Smooth muscle cell of the brain vasculature (primary cell): ENCODE measurements at regions not wholly inside any gene's neighbourhood (a gene's known extent, or its start where the extent isn't known, plus 50 kb on each side); places are given as distances from the start of the nearest gene placed in this dataset.

ENCODE experiments used
- DNase-seq: peaks from one replicate; pipeline ENCODE4 v3.0.0-alpha.2; 2012; ENCODE audit warnings: low read depth, low spot score

DNA sequence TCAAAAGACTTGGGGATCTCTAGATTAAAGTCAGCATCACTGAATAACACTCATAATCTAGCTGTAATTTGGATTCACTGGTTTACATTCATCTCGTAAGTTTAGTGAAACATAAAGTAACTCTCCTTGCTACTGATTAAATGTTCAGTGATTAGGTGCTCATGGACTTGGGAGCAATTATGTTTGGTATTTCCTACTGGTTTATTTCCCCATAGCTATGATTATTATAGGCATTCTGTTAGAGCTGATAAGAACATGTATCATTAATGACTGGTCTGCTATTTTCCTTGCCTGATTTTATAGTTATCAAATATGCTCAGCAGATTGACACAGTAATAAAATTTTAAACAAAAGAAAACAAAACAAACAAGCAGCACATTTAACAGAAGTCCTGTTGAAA lies 334.7 kb upstream of the SLC8A1 start:
- DNase-seq, result no peak

DNA sequence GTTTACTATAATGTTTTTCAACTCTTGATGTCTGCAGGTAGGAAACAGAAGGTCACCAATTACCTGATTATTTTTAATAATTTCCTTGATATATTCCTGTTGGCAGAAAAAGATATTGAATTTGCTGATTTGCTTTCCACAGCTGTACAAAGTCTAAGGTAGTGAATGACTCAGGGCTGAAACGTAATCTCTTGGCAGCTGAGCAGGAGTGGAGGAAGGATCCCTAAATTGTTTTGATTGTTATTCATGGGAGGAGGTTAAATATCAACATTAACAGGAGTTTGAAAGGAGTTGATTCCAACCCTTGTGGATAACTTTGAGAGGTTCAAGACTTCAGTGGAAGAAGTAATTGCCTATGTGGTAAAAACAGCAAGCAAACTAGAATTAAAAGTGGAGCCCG lies 345.2 kb upstream of the SLC8A1 start:
- no peak for DNase-seq

DNA sequence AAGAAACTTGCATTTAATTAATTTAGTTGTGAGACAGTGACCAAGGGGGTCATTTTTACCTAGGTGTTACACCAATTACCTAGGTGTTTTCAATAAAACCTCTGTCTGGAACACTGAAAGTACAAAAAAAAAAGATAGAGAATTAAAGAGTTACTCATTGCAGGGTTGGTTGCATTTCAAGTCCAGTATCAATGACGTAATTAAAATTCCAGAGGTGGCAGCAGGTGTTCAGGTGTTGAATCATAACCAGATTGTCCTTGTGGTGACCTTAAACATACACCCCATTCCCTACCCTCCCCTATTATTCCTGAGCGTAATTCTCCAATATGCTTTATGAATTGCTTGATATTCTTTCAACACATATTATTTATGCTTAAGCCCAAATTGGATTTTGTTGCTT lies 352.0 kb upstream of the SLC8A1 start:
- no peak for DNase-seq

DNA sequence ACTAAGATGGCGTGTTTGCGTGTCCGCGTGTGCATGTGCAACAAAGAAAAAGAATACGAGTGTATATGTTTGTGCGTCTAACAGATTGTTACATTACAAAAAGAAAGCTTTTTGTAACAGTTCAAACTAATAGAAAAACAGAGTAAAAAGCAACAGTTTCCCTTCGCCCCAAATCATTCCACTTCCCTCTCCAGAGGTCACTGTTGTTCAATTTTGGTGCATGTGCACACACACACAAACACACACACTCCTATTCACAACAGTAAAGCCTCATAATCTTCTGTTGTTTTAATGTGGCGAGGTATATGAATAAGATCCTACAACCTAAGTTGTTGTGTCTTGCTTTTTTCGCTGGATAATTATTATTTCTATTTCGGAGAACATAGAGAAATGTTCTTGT lies 357.3 kb upstream of the SLC8A1 start:
- DNase-seq, result no peak

DNA sequence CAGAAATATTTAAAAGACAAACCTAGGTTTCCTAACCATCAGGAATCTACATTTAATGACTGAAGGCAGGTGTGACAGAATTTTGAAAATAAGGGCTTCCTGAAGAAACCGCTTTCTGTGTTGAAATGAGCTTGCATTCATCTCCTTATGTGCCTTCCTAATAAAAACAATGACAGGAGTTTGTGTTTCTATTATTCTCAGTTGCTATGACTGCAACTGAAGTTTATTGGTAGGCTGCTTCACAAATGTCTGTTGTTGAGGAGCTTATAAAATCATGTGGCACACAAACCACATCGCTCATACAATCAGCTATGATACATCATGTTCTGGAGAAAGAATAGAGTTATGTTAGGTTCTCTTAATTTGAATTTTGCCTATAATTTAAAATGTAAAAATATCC lies 362.7 kb upstream of the SLC8A1 start:
- no peak for DNase-seq

DNA sequence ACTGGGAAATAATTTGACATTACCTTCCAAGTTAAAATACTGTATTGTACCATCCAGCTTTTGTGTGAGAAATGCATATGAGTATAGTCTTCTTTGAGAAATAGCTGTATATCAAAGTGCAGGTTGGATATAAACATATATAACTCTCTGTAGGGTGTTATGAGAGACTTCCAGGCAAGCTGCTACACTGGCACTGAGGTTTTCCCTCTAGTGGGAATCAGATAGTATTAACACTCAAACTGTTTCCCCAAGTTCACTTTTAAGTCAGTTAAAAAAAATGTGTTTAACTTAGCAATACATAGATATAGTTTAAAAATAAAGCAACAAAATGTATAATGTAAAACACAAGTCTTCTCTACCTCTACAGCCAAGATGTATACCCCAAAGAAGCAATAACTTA lies 368.4 kb upstream of the SLC8A1 start:
- DNase-seq, result no peak

DNA sequence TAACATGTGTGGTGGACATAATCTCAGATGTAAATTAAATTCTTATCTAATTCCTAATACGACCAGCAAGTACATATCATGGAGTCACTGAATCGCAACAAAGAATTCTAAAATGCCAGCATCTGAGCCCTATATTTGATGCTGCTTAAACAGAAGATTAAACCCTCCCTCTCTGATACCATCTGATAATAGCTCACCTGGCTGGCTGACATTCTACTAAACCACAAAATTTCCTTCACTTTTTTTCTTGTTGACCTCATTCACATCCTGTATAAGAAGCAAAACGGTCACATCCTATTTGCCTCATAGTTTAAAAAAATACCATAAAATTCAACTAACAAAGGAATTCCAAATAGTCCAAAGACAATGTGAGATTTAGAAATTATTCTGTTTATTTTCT lies 371.6 kb upstream of the SLC8A1 start:
- DNase-seq, result no peak

DNA sequence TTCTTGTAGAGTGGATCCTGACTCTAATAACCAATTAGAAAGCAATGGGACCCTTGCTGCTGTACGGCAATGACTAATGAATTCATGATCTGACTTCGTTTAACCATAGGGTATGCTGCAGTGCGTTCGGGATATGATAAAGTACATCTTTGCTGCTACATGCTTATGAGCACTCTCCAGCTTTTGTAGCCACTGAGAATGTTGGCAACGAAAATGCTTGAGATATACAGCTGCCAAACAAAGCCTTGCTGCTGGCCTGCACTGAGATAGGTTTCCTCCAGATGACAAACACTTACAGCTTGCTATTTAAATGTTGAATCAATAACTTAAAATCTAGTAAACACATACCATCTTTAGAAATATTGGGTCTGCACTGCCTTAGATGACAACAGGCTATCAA lies 372.4 kb upstream of the SLC8A1 start:
- DNase-seq, result no peak

DNA sequence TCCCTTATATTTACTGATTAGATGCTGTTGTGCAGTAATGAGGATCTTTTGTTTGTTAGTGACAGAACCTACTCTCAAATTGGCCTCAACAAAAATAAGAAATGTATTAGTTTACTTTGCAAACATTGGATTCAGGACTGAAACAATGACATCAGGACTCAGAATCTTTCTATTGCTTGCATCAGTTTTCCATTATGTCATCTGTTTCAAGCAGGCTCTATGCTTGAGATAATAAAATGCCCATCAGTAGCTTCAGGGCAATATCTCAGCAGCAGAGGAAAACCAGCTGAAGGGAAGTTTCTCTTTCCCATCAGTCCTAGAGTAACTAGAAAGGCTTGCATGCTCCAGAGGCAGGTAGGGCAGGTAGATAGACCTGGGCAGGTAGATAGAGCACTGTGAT lies 375.5 kb upstream of the SLC8A1 start:
- DNase-seq, result no peak

DNA sequence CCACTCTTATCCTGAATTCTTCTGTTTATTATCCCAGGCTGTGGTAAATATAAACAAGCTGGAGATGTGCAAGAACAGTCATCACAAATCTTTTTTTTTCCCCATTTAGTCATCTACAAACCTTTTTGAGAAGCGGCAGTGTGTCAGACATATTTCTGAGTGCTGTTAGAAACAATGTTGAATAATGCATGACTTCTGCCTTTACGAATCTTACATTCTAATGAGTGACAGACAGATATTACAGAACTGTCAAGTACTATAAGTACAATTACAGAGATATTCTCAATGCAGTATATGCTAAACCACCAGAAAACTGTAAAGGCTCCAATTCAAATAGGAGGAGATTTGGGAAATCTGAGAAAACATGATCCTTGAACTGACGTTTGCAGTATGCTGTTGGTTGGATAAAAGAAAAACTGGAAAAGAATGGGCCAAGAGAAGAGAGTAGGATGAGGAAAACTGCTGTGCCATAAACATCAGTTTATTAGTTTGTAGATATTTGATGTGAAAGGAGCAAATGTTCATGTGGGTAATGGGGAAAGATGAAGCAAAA lies 379.5 kb upstream of the SLC8A1 start:
- DNase-seq, result no peak

DNA sequence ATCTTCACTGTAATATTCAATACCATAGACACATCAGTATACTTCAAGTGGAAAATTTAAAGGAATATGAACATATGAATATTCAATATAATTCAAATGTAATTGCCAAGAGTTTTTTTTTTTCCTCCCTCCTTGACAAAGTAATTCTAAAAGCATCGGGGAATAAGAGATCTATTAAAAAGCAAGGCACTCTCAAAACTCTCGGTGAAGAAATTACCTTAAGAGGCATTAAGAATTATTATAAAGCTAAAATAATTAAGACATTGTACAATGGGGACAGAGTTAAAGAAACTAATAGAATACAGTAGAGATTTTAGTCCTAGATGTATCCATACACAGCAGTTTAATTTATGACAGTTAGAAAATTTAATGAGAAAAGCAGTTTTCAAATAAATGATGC lies 390.0 kb upstream of the SLC8A1 start:
- no peak for DNase-seq

DNA sequence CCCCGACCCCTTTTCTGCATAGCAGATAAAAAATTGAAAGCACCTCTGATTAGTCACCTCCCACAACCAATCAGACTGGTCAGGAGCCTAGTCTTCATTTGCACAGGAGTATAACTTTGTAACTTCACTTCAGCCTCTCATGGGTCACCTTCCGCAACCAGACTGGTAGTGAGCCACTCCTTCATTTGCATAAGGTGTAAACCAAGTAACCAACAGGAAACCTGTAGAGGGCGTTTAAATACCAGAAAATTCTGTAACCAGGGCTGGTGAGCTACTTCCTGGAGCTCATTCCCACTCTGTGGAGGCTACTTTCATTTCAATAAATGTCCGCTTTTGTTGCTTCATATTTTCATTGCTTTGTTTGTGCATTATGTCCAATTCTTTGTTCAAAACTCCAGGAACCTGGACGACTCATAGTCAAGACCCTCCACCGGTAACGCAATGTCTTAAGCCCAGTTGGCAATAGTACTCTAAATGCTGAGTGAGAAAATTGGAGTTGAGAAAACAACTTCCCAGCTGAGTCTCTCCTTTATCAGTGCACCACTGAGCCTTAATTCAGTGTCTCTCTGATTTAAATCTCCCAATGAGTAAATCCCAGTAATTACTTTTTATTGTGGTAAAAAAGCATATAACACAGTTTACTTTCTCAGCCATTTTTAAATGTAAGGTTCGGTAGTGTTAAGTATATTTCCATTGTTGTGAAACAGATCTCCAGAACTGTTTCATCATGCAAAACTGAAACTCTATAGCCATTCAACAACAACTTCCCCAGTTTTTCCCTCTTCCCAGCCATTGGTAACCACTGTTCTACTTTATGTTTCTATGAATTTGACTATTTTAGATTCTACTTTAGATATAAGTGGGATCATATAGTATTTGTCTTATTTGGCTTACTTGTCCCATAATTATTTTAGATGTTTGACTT lies 392.7 kb upstream of the SLC8A1 start:
- DNase-seq, result no peak

DNA sequence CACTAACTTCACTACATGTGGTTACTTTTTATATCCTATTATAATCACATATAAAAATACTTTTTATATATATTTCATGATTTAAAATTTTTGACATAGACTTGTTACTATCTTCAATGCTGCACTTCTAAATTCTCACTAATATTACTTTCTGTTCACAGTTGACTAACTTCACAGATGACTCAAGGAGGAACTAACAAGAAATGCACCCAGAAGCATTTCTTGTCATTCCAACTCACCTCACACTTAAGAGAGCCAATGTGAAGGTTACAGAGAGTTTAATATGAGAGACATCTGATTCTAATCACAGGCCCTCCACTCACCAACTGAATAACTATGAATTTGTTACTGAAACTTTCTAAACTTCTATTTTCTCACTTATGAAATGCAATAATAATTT lies 399.8 kb upstream of the SLC8A1 start:
- DNase-seq, result no peak

DNA sequence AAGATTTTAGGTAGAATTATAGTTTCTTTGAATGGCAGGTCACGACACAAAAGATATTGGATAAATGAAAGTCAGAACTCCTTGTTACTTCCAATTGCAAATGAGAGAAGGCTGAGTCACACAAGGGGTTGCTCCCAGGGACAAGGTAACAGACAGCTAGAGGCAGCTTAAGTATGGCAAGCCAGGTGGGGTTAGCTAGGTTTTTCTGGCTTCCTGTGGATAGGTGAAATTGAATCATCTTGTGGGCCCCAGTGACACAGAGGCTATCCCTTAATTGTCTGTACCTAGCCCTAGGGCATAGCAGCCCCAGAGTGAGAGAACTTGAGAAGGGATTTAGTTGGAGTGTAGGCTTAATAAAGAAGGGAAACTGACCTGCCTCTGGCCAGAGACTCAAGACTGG lies 407.7 kb upstream of the SLC8A1 start:
- no peak for DNase-seq

DNA sequence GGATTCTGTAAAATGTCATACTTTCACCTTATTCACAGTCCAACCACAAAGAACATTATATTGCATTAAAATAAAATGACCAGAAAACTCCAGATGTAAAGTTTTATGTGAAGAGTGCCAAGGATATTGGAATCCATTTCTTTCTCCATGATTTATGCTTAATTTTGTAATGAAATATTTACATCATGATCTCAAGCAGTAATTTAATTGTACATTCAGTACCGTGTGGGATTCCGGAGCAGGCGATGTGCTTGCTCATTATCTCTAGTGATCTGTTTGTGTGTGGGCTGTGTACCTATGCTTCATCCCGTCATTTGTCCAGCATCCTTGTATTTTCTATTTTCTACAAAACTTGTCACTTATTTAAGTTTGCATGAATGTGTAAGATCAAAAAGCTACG lies 415.9 kb upstream of the SLC8A1 start:
- DNase-seq, result no peak

DNA sequence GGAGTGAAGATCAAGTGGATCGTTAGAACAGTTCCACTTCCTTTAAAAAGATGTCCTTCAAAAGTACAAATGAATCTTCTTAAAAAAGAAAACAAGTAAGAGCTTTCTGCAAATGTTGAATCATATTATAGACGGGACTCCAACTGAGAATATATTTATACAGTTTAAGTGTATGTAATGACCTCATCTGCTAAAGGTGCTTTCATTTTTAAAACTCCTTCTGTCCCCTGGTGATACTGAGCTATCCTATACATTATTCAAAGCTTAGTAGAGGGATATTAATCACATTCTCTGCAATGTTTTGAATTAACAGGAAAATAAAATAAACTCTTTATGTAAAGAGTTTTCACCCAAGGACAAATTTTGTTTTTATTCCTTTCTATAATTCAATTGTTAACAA lies 420.7 kb upstream of the SLC8A1 start:
- DNase-seq, result no peak

DNA sequence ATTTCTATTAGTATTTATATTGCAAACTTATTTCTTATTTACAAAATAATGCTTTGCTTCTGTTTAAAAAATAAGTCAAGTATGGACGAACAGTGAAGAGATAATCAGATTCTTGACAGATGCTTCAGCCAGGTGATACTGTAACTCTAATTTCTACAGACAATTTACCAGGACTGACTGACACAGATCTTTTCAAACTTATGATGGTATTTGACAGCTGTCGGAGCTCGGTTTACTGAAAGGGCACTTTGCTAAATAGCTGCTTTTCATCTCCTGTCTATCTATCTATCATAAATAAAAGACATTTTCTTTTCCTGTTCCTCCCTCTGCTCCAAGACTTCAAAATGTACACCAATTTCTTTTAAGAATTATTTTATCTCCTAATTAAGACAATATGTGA lies 422.5 kb upstream of the SLC8A1 start:
- no peak for DNase-seq

DNA sequence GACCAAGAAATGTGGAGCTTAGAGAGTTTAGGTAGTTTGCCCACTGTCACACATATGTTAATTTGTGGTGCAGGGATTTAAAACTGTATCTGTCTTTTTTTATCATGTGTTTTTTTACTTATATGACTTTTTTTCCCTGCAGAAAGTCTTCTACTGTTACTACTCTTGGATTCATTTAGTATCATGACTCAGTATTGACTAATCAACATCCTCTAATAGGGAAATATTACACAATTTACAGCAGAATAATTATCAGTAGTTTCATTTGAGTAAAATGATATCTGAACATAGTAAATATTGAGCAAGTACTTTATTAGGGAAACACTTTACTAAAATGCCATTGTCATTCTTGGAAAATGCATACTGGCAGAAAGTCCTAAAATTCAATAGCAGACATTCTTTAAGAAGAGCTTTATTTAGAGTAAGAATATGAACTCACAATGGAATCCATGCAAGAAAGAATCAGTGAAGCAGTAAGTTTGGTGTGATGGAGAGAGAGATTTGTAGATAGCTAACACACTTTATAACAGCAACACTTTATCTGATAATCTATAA lies 425.9 kb upstream of the SLC8A1 start:
- DNase-seq, result no peak

DNA sequence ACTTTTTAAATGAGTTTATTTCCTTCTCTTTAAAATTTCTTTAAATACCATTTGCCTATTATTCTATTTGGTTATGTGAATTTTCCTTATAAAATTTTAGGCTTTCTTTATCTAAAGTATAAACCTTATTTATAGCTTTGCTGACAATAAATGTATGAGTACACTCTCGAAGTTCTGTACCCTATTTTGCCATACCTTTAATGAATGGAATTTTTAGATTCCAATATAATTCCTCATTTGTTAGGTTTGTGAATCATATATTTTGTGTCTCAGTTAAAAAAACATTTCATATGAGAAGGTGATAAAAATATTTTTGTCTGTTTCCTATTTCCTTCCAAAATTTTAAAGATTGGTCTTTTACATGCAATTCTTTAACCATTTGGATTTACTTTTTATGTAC lies 427.4 kb upstream of the SLC8A1 start:
- DNase-seq, result no peak

DNA sequence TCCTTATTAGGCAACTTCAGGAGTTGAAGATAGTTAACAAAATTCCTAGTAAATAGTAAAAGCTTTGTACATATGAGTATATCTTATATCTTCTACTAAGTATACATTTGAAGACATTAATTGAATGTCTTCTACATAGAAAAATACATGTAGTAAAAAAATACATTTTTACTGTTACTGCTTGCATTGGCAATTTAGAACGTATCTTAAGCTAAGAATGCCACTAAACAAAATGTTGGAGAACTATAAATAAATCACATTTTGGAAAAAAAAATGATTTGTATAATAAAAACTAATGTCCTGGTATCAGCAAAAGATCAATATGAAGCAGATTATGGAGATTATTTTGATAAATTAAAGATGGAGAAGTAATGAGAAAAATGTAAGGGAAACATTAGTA lies 434.2 kb upstream of the SLC8A1 start:
- DNase-seq, result no peak

DNA sequence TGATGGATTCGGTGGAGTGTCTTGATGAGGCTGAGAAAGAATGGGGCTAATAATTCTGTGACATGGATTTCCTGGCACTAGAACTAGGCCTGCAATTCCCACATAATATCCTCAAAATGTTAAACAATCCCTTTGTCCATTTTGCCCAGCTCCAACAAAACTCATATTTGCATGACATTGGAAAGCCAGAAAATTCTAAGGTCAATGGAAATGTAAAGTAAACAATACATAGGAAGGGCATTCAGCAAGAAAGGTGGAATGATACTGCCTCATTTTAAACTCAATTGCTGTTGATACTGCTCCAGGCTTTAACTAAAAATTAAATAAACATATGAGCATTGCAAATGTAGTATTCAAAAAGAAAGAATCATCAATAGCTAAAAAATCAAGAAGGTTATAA lies 434.8 kb upstream of the SLC8A1 start:
- no peak for DNase-seq

DNA sequence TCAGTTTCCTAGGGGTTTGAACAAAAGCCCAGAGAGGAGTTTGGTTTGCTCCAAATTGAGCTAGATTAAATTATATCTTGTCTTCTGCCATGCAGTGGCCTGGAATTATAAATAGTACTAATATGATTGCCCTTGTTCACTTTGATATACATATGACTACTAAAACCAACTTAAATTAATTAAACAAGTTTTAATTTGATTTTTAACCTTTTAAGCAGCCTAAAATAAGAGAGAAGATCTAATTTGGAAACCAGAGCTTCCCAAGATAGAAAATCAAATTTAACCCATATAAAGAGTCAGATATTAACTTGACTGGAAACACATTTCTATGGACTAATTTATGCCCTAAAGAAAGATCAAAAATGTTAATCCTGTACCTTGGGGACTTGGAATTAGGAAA lies 444.5 kb upstream of the SLC8A1 start:
- DNase-seq, result no peak

DNA sequence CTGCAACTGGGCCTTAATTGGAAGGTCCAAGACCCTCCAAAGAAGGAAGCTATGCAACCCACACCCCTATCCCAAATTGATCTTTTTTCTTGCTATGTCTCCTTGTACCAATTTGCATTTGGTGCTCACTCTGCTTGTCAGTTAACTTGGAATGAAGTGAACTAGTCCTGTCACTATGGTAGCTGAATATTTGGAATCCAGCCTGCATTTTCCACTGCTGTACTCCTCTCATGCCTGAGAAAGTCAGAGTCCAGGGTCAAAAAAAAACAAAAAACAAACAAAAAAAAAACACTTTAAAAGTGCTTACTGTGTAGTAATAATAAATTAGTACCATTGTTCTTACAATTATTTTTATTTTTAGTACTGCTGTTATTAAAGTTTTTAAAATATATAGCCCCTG lies 462.8 kb upstream of the SLC8A1 start:
- no peak for DNase-seq
